Loucy (cell line): ENCODE measurements at regions not wholly inside any gene's neighbourhood (a gene's known extent, or its start where the extent isn't known, plus 50 kb on each side); places are given as distances from the start of the nearest gene placed in this dataset.

Experiments used
- H2AFZ ChIP-seq: fragments of 200-600 bp; sonication (generic); 2 replicates; pipeline ENCODE4 v1.6.0; 2016; ENCODE audit warnings: antibody characterized with exemption, mild to moderate bottlenecking, low read length, moderate library complexity
- H3F3A ChIP-seq: fragments of 200-600 bp; 2 replicates; pipeline ENCODE4 v1.6.0; 2016; ENCODE audit warnings: antibody characterized with exemption, low read depth, mild to moderate bottlenecking
- H3K27me3 ChIP-seq: fragments of 200-600 bp; sonication (generic); 2 replicates; pipeline ENCODE4 v1.6.1; 2014; ENCODE audit warnings: low read length, mild to moderate bottlenecking; ENCODE audit not compliant: insufficient read depth, poor library complexity, severe bottlenecking
- H3K36me3 ChIP-seq: fragments of 200-600 bp; sonication (generic); 2 replicates; pipeline ENCODE4 v1.6.1; 2016; ENCODE audit warnings: low read length; ENCODE audit not compliant: insufficient read depth
- H3K4me1 ChIP-seq: fragments of 200-600 bp; sonication (generic); 2 replicates; pipeline ENCODE4 v1.5.1; 2014; ENCODE audit warnings: low read length, mild to moderate bottlenecking; ENCODE audit not compliant: insufficient read depth, poor library complexity, severe bottlenecking
- H3K4me2 ChIP-seq: fragments of 200-600 bp; sonication (generic); 2 replicates; pipeline ENCODE4 v1.6.0; 2014; ENCODE audit warnings: antibody characterized with exemption, low read length, low read depth, mild to moderate bottlenecking; ENCODE audit not compliant: poor library complexity, severe bottlenecking
- H3K4me3 ChIP-seq: fragments of 200-600 bp; sonication (generic); 2 replicates; pipeline ENCODE4 v1.5.1; 2014; ENCODE audit warnings: low read length, mild to moderate bottlenecking, mixed read lengths; ENCODE audit not compliant: poor library complexity, severe bottlenecking
- H3K79me2 ChIP-seq: fragments of 200-600 bp; sonication (generic); 2 replicates; pipeline ENCODE4 v1.6.1; 2014; ENCODE audit warnings: low read length; ENCODE audit not compliant: insufficient read depth
- H3K9ac ChIP-seq: fragments of 200-600 bp; sonication (generic); 2 replicates; pipeline ENCODE4 v1.6.0; 2014; ENCODE audit warnings: mild to moderate bottlenecking, low read depth, low read length, moderate library complexity; ENCODE audit not compliant: poor library complexity, severe bottlenecking
- H3K9me2 ChIP-seq: fragments of 200-600 bp; sonication (generic); replicated peaks from 2 replicates; pipeline ENCODE4 v1.6.1; 2016; ENCODE audit warnings: low read depth, low read length, mixed read lengths
- H3K9me3 ChIP-seq: fragments of 200-600 bp; sonication (generic); 2 replicates; pipeline ENCODE4 v1.6.1; 2014; ENCODE audit warnings: mild to moderate bottlenecking, antibody characterized with exemption, low read length, low read depth; ENCODE audit not compliant: insufficient read depth
- H4K20me1 ChIP-seq: fragments of 200-600 bp; sonication (generic); 2 replicates; pipeline ENCODE4 v1.6.0; 2014; ENCODE audit warnings: antibody characterized with exemption, low read length, mild to moderate bottlenecking; ENCODE audit not compliant: insufficient read depth, poor library complexity, severe bottlenecking
- CTCF ChIP-seq: fragments of 200-600 bp; sonication (generic); conservative IDR thresholded peaks from 2 replicates; pipeline ENCODE4 v1.5.1; 2014; ENCODE audit warnings: mild to moderate bottlenecking, antibody characterized with exemption, low read length
- EZH2phosphoT487 ChIP-seq: fragments of 200-600 bp; IDR thresholded peaks from 2 replicates; pipeline ENCODE4 v1.6.1; 2018; ENCODE audit warnings: antibody characterized with exemption, mild to moderate bottlenecking, moderate library complexity, borderline replicate concordance

DNA sequence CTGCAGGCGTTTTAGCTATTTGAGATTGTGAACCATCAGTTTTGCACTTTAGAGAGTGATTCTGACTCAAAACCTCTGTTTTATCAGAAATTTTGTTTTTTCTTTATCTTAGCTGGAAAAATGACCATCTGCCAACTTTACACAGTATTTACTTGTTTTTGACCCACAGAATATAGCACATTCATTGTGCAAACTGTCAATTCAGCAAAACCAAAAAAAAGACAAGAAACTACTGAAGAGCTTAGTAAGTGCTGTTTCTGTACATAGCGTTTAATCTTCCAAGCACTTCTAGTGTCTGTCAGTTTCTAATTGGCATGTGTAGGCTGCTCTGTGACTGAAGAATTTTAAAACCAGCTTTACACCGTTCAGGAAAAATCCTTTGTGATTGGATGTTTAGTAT, 76.0 kb upstream of the VANGL1 start:
- Histone ChIP-seq H4K20me1 (no peaks in the 10 kb centered on the region), H3K9me2 (no peaks in the 10 kb centered on the region), H3K27me3 (no peaks in the 10 kb centered on the region), H3K9me3 (peaks cover 14% of the 10 kb centered on the region), H3K9ac (peak overlapping the region; percentile 29), H3K4me2 (peak overlapping the region; percentile 20), H3K36me3 (no peaks in the 10 kb centered on the region), H3K79me2 (no peaks in the 10 kb centered on the region), H3K4me1 (peaks cover 21% of the 10 kb centered on the region), H3K4me3 (no peak overlapping the region), H2AFZ (no peak overlapping the region), H3F3A (no peaks in the 10 kb centered on the region; the same call in 1 of the 2 replicates)
- TF ChIP-seq EZH2phosphoT487 = no peak
- no peak for TF ChIP-seq CTCF

GRCh38 chr1:115565353-115565752, 76.4 kb upstream of the VANGL1 start:
- H3K36me3 ChIP-seq = no peaks in the 10 kb centered on the region
- H2AFZ ChIP-seq = no peak overlapping the region
- TF ChIP-seq CTCF (no peak), EZH2phosphoT487 (no peak)
- H3K4me2 ChIP-seq = peak overlapping the region; percentile 20
- H3K27me3 ChIP-seq = no peaks in the 10 kb centered on the region
- H4K20me1 ChIP-seq = no peaks in the 10 kb centered on the region
- peak overlapping the region; percentile 29 for H3K9ac ChIP-seq
- H3K4me3 ChIP-seq = no peak overlapping the region
- peaks cover 14% of the 10 kb centered on the region for H3K9me3 ChIP-seq
- no peaks in the 10 kb centered on the region; the same call in 1 of the 2 replicates for H3F3A ChIP-seq
- H3K79me2 ChIP-seq = no peaks in the 10 kb centered on the region
- H3K4me1 ChIP-seq = peaks cover 21% of the 10 kb centered on the region
- H3K9me2 ChIP-seq = no peaks in the 10 kb centered on the region

- no peak overlapping the region for H3K4me3 ChIP-seq
Measured at GRCh38 chr1:115564201-115564600, 77.6 kb upstream of the VANGL1 start.

More at GRCh38 chr1:115564201-115564600, 77.6 kb upstream of the VANGL1 start:
- Histone ChIP-seq H3K9me2 (no peaks in the 10 kb centered on the region), H3K27me3 (no peaks in the 10 kb centered on the region), H3K4me2 (no peak overlapping the region), H3K36me3 (no peaks in the 10 kb centered on the region), H3K79me2 (no peaks in the 10 kb centered on the region), H4K20me1 (no peaks in the 10 kb centered on the region), H2AFZ (no peak overlapping the region), H3F3A (no peaks in the 10 kb centered on the region; the same call in 1 of the 2 replicates), H3K4me1 (peaks cover 21% of the 10 kb centered on the region), H3K9ac (no peak overlapping the region), H3K9me3 (peaks cover 14% of the 10 kb centered on the region)
- no peak for TF ChIP-seq EZH2phosphoT487
- no peak for TF ChIP-seq CTCF
